Amniotic epithelial cell (primary cell): ENCODE measurements at regions not wholly inside any gene's neighbourhood (a gene's known extent, or its start where the extent isn't known, plus 50 kb on each side); places are given as distances from the start of the nearest gene placed in this dataset.

Experiments
- DNase-seq: peaks from one replicate; pipeline ENCODE4 v3.0.0-alpha.2; 2010; ENCODE audit warnings: low read depth

GRCh38 chr13:30107521-30108136 lies 199.7 kb downstream of the KATNAL1 start:
- peak; percentile 28 for DNase-seq

GRCh38 chr13:30107121-30107520 lies 200.2 kb downstream of the KATNAL1 start:
- no peak for DNase-seq

GRCh38 chr13:30105381-30105780 lies 202.0 kb downstream of the KATNAL1 start:
- no peak for DNase-seq

- DNase-seq: peak; percentile 65
These were observed 204.1 kb downstream of the KATNAL1 start for GRCh38 chr13:30103161-30103840.

- no peak for DNase-seq
These were observed 207.1 kb downstream of the KATNAL1 start for GRCh38 chr13:30100226-30100625.

GRCh38 chr13:30097701-30098100 lies 209.7 kb downstream of the KATNAL1 start:
- no peak for DNase-seq

GRCh38 chr13:30097089-30097488 lies 210.3 kb downstream of the KATNAL1 start:
- no peak for DNase-seq

GRCh38 chr13:30094015-30094414 lies 213.3 kb downstream of the KATNAL1 start:
- DNase-seq: no peak

GRCh38 chr13:30093236-30093635 lies 214.1 kb downstream of the KATNAL1 start:
- no peak for DNase-seq

GRCh38 chr13:30091691-30092090 lies 215.7 kb downstream of the KATNAL1 start:
- DNase-seq: no peak

GRCh38 chr13:30091035-30091434 lies 216.3 kb downstream of the KATNAL1 start:
- DNase-seq: no peak

GRCh38 chr13:30088312-30088855 lies 219.0 kb downstream of the KATNAL1 start:
- no peak for DNase-seq

GRCh38 chr13:30085087-30085486 lies 222.3 kb downstream of the KATNAL1 start:
- DNase-seq: no peak

GRCh38 chr13:30082391-30082790 lies 225.0 kb downstream of the KATNAL1 start:
- DNase-seq: no peak

GRCh38 chr13:30081331-30081730 lies 226.0 kb downstream of the KATNAL1 start:
- DNase-seq: no peak

- DNase-seq: no peak
These were observed 227.8 kb downstream of the KATNAL1 start for GRCh38 chr13:30079501-30079900.

- no peak for DNase-seq
These were observed 227.6 kb upstream of the UBL3 start for GRCh38 chr13:30078059-30078458.

GRCh38 chr13:30077240-30077735 lies 226.9 kb upstream of the UBL3 start:
- DNase-seq: no peak

- no peak for DNase-seq
These were observed 224.7 kb upstream of the UBL3 start for GRCh38 chr13:30074955-30075614.

- DNase-seq: no peak
These were observed 224.0 kb upstream of the UBL3 start for GRCh38 chr13:30074431-30074830.

- DNase-seq: no peak
These were observed 222.4 kb upstream of the UBL3 start for GRCh38 chr13:30072818-30073186.

GRCh38 chr13:30071969-30072817 lies 221.8 kb upstream of the UBL3 start:
- DNase-seq: peak; percentile 21
